ENCODE measurements at regions not wholly inside any gene's neighbourhood (a gene's known extent, or its start where the extent isn't known, plus 50 kb on each side); places are given as distances from the start of the nearest gene placed in this dataset.

DNA sequence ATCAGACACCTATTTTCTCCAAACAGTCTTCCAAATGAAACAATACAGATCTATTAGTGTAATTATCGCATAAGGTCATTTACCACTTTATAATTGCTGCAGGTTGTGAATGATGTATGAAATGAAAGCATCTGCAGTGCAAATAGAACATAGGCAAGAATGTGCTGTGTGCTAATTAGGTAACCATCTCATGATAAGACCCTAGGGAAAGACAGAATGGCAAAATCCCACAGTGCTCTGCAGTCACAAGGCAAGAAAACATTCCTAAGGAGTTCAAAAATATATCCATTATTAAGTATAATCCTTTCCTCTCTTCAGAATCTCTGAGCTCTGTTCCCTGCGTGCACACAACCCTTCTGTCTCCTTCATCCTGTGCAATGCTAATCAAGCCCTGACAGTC is 488.1 kb downstream of the NR4A2 start:
- H2AK5ac ChIP-seq (ENCODE audit: insufficient read length, low read length) = no peak overlapping the region
- H3K4me1 Mint-ChIP-seq = peaks cover 25 to 39% of the 10 kb centered on the region in 2 experiments

More for the DNA sequence above, 488.1 kb downstream of the NR4A2 start:
- Histone ChIP-seq H3K4me2 (ENCODE audit: insufficient read depth, insufficient read length, low read length) (no peak overlapping the region), H3K23ac (ENCODE audit: insufficient read length, low read depth, low read length) (no peak overlapping the region), H2BK120ac (ENCODE audit: low read depth, low read length, poor library complexity, severe bottlenecking) (no peak overlapping the region), H3K9ac (ENCODE audit: extremely low read depth, insufficient read length, low read length) (no peak overlapping the region), H4K91ac (ENCODE audit: insufficient read length, low read depth, low read length) (no peak overlapping the region), H3K27ac (ENCODE audit: insufficient read length, low read depth, low read length) (no peak overlapping the region), H4K20me1 (ENCODE audit: control insufficient read depth, insufficient read depth, insufficient read length) (no peaks in the 10 kb centered on the region), H4K5ac (ENCODE audit: insufficient read length, low read depth, low read length) (no peak overlapping the region), H3T11ph (ENCODE audit: low read length) (no peak overlapping the region), H3K27me3 (ENCODE audit: insufficient read depth, low read length) (no peaks in the 10 kb centered on the region), H3K79me2 (ENCODE audit: insufficient read depth, low read length) (no peaks in the 10 kb centered on the region), H2BK5ac (ENCODE audit: insufficient read length, low read length) (no peak overlapping the region), H2BK12ac (ENCODE audit: insufficient read length, low read depth, low read length) (no peak overlapping the region), H2BK20ac (ENCODE audit: low read depth, low read length, poor library complexity, severe bottlenecking) (no peak overlapping the region), H3K4me1 (ENCODE audit: insufficient read depth, low read length) (peaks cover 7% of the 10 kb centered on the region; the same call in 1 of the 2 replicates), H3K56ac (ENCODE audit: insufficient read length, low read depth, low read length) (no peak overlapping the region), H3K14ac (ENCODE audit: insufficient read depth, low read length) (no peak overlapping the region), H3K4ac (ENCODE audit: low read depth, low read length) (no peak overlapping the region), H4K8ac (replicated peaks; ENCODE audit: insufficient read length, low read depth, low read length) (no peak overlapping the region), H3K79me1 (ENCODE audit: insufficient read depth, low read depth, low read length, poor library complexity, severe bottlenecking) (no peaks in the 10 kb centered on the region), H3K23me2 (ENCODE audit: insufficient read length, low read depth, low read length, poor library complexity, severe bottlenecking) (no peaks in the 10 kb centered on the region), H2BK15ac (ENCODE audit: low read depth, low read length) (no peak overlapping the region), H3K18ac (ENCODE audit: insufficient read length, low read depth, low read length) (no peak overlapping the region), H2AFZ (ENCODE audit: low read length) (no peak overlapping the region), H3K9me3 (ENCODE audit: control insufficient read depth, low read depth, low read length) (no peaks in the 10 kb centered on the region)
- H3K27me3 Mint-ChIP-seq (ENCODE audit: low read depth) = no peaks in the 10 kb centered on the region
- H3K9me3 Mint-ChIP-seq = no peaks in the 10 kb centered on the region
- no peak for DNase-seq
- no peak overlapping the region; a peak in 1 of 7 replicates for H3K27ac Mint-ChIP-seq
- no peak overlapping the region for H3K4me3 Mint-ChIP-seq
- TF ChIP-seq, protein P1, sequence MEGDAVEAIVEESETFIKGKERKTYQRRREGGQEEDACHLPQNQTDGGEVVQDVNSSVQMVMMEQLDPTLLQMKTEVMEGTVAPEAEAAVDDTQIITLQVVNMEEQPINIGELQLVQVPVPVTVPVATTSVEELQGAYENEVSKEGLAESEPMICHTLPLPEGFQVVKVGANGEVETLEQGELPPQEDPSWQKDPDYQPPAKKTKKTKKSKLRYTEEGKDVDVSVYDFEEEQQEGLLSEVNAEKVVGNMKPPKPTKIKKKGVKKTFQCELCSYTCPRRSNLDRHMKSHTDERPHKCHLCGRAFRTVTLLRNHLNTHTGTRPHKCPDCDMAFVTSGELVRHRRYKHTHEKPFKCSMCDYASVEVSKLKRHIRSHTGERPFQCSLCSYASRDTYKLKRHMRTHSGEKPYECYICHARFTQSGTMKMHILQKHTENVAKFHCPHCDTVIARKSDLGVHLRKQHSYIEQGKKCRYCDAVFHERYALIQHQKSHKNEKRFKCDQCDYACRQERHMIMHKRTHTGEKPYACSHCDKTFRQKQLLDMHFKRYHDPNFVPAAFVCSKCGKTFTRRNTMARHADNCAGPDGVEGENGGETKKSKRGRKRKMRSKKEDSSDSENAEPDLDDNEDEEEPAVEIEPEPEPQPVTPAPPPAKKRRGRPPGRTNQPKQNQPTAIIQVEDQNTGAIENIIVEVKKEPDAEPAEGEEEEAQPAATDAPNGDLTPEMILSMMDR (conservative IDR thresholded peaks at IDR 0.05) = no peak
- H3K36me3 Mint-ChIP-seq (ENCODE audit: insufficient read depth in 1 of 3, low read depth in 3 of 3) = no peaks in the 10 kb centered on the region
- no CpG with 5 or more reads among the region's 2 CpGs for WGBS (ENCODE audit: extremely low coverage, insufficient read length, low lambda C conversion rate)

All from H9 (cell line).